IPS-18c (cell line): ENCODE measurements at regions not wholly inside any gene's neighbourhood (a gene's known extent, or its start where the extent isn't known, plus 50 kb on each side); places are given as distances from the start of the nearest gene placed in this dataset.

Source experiments
- H3K4me3 ChIP-seq: 2 replicates; pipeline ENCODE4 v1.7.0; 2013; ENCODE audit warnings: low read depth, mild to moderate bottlenecking, low read length, moderate library complexity; ENCODE audit not compliant: insufficient read depth
- H3K9me3 ChIP-seq: one replicate; pipeline ENCODE4 v1.6.1; 2013; ENCODE audit warnings: mild to moderate bottlenecking, low read length, moderate library complexity; ENCODE audit not compliant: control insufficient read depth, insufficient read depth

DNA sequence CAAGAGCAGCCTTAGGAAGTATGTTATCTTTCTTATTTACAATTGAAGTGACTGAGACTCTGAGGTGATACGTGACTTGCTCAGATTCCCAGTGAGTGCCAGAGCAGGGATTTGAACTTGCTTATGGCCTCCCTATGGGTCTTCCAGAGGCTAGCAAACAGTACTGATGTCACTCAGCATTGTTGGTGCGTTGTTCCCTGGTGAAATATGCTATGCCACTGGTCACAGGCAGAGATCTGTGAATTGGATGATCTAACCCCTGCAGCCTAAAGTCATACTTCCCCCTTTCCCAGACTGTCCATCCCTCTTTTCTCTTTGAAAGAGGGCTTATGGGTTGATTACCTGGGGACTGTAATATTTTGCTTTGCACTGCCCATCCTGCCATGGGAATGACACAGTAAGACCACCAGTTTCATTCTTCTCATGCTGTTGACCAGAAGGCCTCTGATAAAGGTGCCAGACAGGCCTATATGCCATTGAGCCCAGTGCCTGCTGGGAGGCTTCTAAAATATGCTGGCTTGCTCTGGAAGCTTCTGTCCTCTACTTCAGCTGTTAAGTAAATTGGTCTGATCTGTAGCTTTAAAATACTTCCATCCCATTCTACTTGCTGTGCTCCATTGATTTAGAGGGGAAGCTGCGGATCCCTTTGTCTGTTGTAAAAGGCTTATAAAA is 152.2 kb upstream of the E2F8 start:
- H3K9me3 ChIP-seq = no peaks in the 10 kb centered on the region
- H3K4me3 ChIP-seq = no peak overlapping the region

DNA sequence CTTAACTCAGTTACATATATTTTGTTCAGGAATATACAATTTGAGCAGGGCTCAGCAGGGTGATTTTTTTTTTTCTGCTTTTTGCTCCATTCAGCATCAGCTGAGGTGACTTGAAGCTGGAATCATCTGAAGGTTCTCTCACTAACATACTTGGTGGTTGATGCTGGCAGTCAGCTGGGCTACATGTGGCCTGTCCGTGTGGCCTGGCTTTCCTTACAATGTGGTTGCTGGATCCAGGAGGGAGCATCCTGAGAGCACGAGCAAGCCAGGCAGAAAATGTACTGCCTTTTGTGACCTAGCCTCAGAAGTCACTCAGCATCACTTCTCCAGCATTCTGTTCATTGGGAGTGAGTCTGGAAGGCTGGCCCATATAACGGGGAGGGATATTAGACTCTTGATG is 151.6 kb upstream of the E2F8 start:
- H3K9me3 ChIP-seq = no peaks in the 10 kb centered on the region

DNA sequence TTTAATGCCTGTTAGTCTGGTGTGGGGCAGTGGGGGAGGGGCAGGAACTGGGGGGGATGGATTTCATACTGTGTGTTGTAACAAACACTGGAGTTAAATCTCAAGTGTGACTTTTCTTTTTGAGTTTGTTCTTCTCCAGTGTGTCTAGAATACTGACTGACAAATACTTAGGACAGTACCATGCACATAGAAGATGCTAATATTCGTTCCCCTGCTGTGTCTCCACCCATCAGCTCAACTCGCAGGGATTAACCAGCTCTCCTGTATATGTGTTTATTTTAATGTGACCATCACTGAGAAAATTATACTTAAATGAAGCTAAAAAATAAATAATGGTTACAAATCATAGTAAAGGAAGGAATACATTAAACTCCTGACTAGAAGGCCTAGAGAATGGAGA is 150.9 kb upstream of the E2F8 start:
- Histone ChIP-seq H3K9me3 (no peaks in the 10 kb centered on the region), H3K4me3 (no peak overlapping the region)

More for the DNA sequence above, 151.6 kb upstream of the E2F8 start:
- H3K4me3 ChIP-seq = no peak overlapping the region

- no peaks in the 10 kb centered on the region for H3K9me3 ChIP-seq
Observed at GRCh38 chr11:19391026-19391425, 150.3 kb upstream of the E2F8 start.

DNA sequence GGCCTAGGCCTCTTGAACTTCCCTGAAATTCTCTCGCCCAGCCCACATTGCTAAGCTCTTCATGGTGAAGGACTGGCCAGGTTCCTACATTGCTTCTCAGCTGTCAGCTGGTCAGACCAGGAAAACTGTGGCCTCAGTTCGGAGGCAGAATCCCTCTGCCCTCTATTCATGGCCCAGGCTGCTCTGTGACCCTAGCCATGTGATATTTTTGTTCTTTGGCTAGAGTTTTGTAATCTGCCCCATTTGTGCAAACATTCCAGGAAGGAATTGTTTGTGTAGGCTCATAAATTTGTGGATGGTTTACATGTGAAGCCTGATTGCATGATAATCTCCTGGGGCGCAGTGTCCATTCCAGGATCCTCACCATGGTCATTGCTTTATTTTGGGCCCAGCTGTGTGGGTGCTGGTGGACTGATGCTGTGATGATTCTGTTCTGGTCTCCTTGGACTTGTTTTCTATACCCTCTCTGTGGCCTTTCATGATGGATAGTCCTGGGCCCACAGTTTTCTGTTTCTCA is 149.1 kb upstream of the E2F8 start:
- no peak overlapping the region for H3K4me3 ChIP-seq
- H3K9me3 ChIP-seq = no peaks in the 10 kb centered on the region

More at GRCh38 chr11:19391026-19391425, 150.3 kb upstream of the E2F8 start:
- H3K4me3 ChIP-seq = no peak overlapping the region

DNA sequence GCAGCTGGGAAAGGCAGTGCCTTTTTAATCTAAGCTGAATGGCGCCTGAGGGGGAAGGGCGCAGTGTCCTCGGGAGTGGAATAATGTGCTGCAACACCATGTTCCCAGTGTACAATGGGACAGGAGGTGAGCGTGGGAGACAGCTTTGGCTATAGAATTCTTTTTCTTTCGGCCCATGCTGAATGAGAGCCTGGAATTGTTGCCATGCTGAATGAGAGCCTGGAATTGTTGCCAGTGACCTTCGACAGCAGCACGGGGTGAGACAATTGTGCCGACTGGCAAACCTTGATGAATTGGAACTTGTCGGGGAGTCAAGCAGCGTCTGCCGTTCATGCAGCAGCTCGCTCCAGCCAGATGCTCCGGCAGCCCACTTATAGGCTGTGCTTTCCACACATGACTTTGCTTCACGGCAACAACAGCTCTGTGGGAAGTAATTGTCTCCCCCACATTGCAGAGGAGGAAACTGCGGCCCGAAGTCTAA is 141.4 kb upstream of the E2F8 start:
- Histone ChIP-seq H3K4me3 (no peak overlapping the region), H3K9me3 (peaks cover 2% of the 10 kb centered on the region)

DNA sequence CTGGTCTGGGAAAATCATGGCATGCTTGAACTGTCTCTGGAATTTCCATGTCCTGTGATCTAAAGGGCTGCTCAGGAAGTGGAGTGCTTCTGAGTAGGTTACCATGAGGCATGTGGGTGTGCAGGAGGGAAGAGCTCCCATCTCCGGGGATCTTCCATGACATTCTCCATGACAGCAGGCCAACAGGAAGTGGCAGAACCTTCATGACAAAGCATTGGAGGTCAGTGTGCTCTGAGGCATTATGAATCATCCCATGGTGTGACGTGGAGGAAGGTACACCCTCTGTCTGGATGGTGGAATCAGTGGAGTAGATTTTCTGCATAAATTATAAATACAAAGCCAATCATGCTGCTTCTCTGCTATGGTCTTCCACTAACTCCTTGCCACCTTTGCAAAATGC is 139.6 kb upstream of the E2F8 start:
- no peak overlapping the region for H3K4me3 ChIP-seq
- H3K9me3 ChIP-seq = peaks cover 2% of the 10 kb centered on the region

GRCh38 chr11:19379465-19379864 is 138.7 kb upstream of the E2F8 start:
- H3K4me3 ChIP-seq = no peak overlapping the region
- peaks cover 2% of the 10 kb centered on the region for H3K9me3 ChIP-seq

- Histone ChIP-seq H3K9me3 (peaks cover 2% of the 10 kb centered on the region), H3K4me3 (no peak overlapping the region)
Observed at GRCh38 chr11:19378814-19379213, 138.1 kb upstream of the E2F8 start.

- no peak overlapping the region for H3K4me3 ChIP-seq
- peaks cover 2% of the 10 kb centered on the region for H3K9me3 ChIP-seq
Observed at GRCh38 chr11:19377881-19378280, 137.1 kb upstream of the E2F8 start.

GRCh38 chr11:19375440-19375839 is 134.7 kb upstream of the E2F8 start:
- Histone ChIP-seq H3K4me3 (no peak overlapping the region), H3K9me3 (peaks cover 2% of the 10 kb centered on the region)

GRCh38 chr11:19374151-19374569 is 133.4 kb upstream of the E2F8 start:
- H3K4me3 ChIP-seq = no peak overlapping the region
- H3K9me3 ChIP-seq = no peaks in the 10 kb centered on the region

GRCh38 chr11:19372381-19372780 is 131.6 kb upstream of the E2F8 start:
- Histone ChIP-seq H3K4me3 (no peak overlapping the region), H3K9me3 (no peaks in the 10 kb centered on the region)

GRCh38 chr11:19370100-19370861 is 129.5 kb upstream of the E2F8 start:
- no peaks in the 10 kb centered on the region for H3K9me3 ChIP-seq
- H3K4me3 ChIP-seq = no peak overlapping the region

- no peak overlapping the region for H3K4me3 ChIP-seq
- no peaks in the 10 kb centered on the region for H3K9me3 ChIP-seq
Observed at GRCh38 chr11:19368726-19369375, 128.1 kb upstream of the E2F8 start.

DNA sequence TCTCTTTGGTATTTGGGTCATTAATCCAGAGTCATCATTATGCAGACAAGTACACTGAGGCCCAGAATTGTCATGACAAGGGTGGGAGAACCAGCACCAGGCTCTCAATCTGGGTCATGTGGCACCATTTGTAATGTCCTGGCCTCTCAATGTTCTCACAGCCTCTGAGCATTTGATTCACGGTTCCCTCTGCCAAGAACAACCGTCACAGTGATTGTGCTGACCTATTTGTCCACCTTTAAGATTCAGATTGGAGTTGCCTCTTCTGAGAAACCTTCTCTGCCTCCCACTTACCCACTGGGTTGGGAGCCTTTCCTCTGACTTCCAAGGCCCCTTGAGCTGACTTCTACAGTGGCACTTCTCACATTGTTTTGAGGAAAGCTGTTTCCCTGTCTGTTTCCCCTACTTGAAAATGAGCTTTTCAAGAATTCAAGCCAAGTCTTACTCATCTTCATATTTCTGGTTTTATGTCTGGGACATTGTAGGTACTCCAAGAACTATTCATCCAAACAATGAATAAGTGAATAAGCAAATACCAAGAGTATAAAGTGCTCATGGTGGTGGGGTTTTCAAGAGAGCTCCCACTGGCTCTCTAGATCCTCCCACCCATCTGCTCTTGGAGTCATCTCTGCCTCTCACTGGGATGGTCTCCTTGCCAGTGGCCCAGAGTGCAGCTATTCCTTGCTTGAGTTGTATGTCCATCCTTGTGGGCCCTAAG is 126.4 kb upstream of the E2F8 start:
- Histone ChIP-seq H3K4me3 (no peak overlapping the region), H3K9me3 (no peaks in the 10 kb centered on the region)

- Histone ChIP-seq H3K4me3 (no peak overlapping the region), H3K9me3 (no peaks in the 10 kb centered on the region)
Observed at GRCh38 chr11:19365743-19366410, 125.1 kb upstream of the E2F8 start.
